Heart right ventricle (tissue), 16 donors: ENCODE measurements at regions not wholly inside any gene's neighbourhood (a gene's known extent, or its start where the extent isn't known, plus 50 kb on each side); places are given as distances from the start of the nearest gene placed in this dataset.

Source experiments
- ATAC-seq, 8 donors: fragments of 200-7000 bp; cut with Tn5 transposase; one replicate each; pipeline ENCODE4 v1.9.1; 2020; ENCODE audit warnings: mild to moderate bottlenecking in 8 of 8, moderate library complexity in 8 of 8, moderate number of reproducible peaks in 1 of 8
- DNase-seq, 2 donors: peaks; one replicate each; pipeline ENCODE4 v3.0.0-alpha.2; 2020
- H3K27ac ChIP-seq, 10 donors: fragments of 200-600 bp; sonication (generic) in 2 of 10; one replicate each; pipeline versions ENCODE4 v1.5.0 to v1.8.0; 2020 to 2022; ENCODE audit warnings: mild to moderate bottlenecking in 3 of 10
- H3K27me3 ChIP-seq, 7 donors: fragments of 200-600 bp; one replicate each; pipeline ENCODE4 v1.8.0; 2021 to 2022; ENCODE audit warnings: mild to moderate bottlenecking in 2 of 7
- H3K36me3 ChIP-seq, 9 donors: fragments of 200-600 bp; sonication (generic) in 1 of 9; one replicate each; pipeline versions ENCODE4 v1.5.0 to v1.8.0; 2020 to 2022; ENCODE audit warnings: mild to moderate bottlenecking in 2 of 9
- H3K4me1 ChIP-seq, 9 donors: fragments of 200-600 bp; sonication (generic) in 1 of 9; one replicate each; pipeline versions ENCODE4 v1.5.0 to v1.8.0; 2020 to 2022; ENCODE audit warnings: mild to moderate bottlenecking in 4 of 9
- H3K4me3 ChIP-seq, 10 donors: fragments of 200-600 bp; sonication (generic) in 2 of 10; one replicate each; pipeline versions ENCODE4 v1.5.0 to v1.8.0; 2020 to 2022; ENCODE audit warnings: mild to moderate bottlenecking in 7 of 10, moderate library complexity in 2 of 10
- H3K9me3 ChIP-seq, 11 donors: fragments of 200-600 bp in 10 of 11; sonication (generic) in 2 of 11; one replicate each; pipeline versions ENCODE4 v1.5.0 to v1.8.0; 2013 to 2022; ENCODE audit warnings: mild to moderate bottlenecking in 2 of 11, control low read depth in 1 of 11, moderate library complexity in 1 of 11
- CTCF ChIP-seq, 9 donors: fragments of 200-600 bp; sonication (generic) in 2 of 9; IDR thresholded peaks; one replicate each; pipeline versions ENCODE4 v1.5.0 to v1.8.0; 2021 to 2022; ENCODE audit warnings: antibody characterized with exemption in 9 of 9, mild to moderate bottlenecking in 5 of 9, moderate library complexity in 1 of 9
- WGBS, 2 donors: extraction: QIAGEN DNeasy Blood & Tissue Kit; methylation state at CpG; one replicate each; pipeline ENCODE4 v1.1.7; 2013; ENCODE audit warnings: inconsistent platforms in 1 of 2; 5-methylcytosine and 5-hydroxymethylcytosine counted together
- intact Hi-C, 10 donors: fragments of 100-400 bp; cut with DNase I; formaldehyde crosslinking; loops; one replicate each; pipeline versions ENCODE4 v1.11.1 to v1.14.2; 2022
- donor health status: Arrhythmogenic right ventricular cardiomyopathy.
- donor health status: ischemic (EF 13 %, LVEDD 7.1; RV severe dilation, severe dysfunction).
- donor health status: healthy with polysubstance abuse.
- donor health status: DM: no; HTN: yes; CAD: no.
- donor health status: DM: no; HTN: no; CAD: no.
- donor health status: ischemic (EF 25% LVEDD 6.9; RV normal size, moderate dysfunction).
- donor health status: ischemic (EF 25% LVEDD 5.7; RV mildly dilated, moderate dysfunction).
- donor health status: healthy.
- donor health status: DM: yes; HTN: yes; CAD: no.
- donor health status: Ischemic cardiomyopathy.
- donor health status: ischemic (EF 35%, LVEDD 5.7; RV mildly dilated, moderate dysfunction).
- donor health status: nonischemic (EF 11% LVEDD 7.7; RV severe dilation, severe dysfunction).
- donor health status: DM: yes; HTN: yes; CAD: no.
- donor health status: PGD.
- donor health status: ischemic (EF 29% LVEDD 5.4; RV normal size, mild dysfunction).
- donor health status: nonischemic (EF 23%, LVEDD 6.1; RV moderate dilation, normal function).

- Histone ChIP-seq H3K27me3 (no peaks in the 10 kb centered on the region), H3K4me3 (no peak overlapping the region), H3K36me3 (no peaks in the 10 kb centered on the region), H3K27ac (no peak overlapping the region), H3K9me3 (peaks cover 0 to 59% (median 0%) of the 10 kb centered on the region in 11 donors), H3K4me1 (no peaks in the 10 kb centered on the region)
- no peak for TF ChIP-seq CTCF (IDR thresholded peaks at IDR 0.05)
- ATAC-seq (no peak), DNase-seq (no peak)
- WGBS, 2 donors = 53 to 57% methylated on average over 2 of the region's 2 CpGs
- intact Hi-C loops = no loop called here
Observed at GRCh38 chr16:35908942-35909341, 2449.5 kb downstream of the TP53TG3F start.

GRCh38 chr16:35909351-35909954 lies 2450.0 kb downstream of the TP53TG3F start:
- intact Hi-C loops = no loop called here
- peaks cover 0 to 59% (median 0%) of the 10 kb centered on the region in 11 donors for H3K9me3 ChIP-seq
- no peak overlapping the region for H3K4me3 ChIP-seq
- no peaks in the 10 kb centered on the region for H3K36me3 ChIP-seq
- ATAC-seq (no peak), DNase-seq (no peak)
- H3K4me1 ChIP-seq = no peaks in the 10 kb centered on the region
- TF ChIP-seq CTCF (IDR thresholded peaks at IDR 0.05) = no peak
- no peak overlapping the region for H3K27ac ChIP-seq
- WGBS, 2 donors = 78 to 79% methylated on average over 6 of the region's 6 CpGs
- no peaks in the 10 kb centered on the region for H3K27me3 ChIP-seq

GRCh38 chr16:35910409-35910808 lies 2451.0 kb downstream of the TP53TG3F start:
- Histone ChIP-seq H3K27ac (no peak overlapping the region), H3K4me1 (no peaks in the 10 kb centered on the region), H3K27me3 (no peaks in the 10 kb centered on the region), H3K4me3 (no peak overlapping the region), H3K36me3 (no peaks in the 10 kb centered on the region), H3K9me3 (peaks cover 0 to 65% (median 0%) of the 10 kb centered on the region in 11 donors)
- ATAC-seq (no peak), DNase-seq (no peak)
- WGBS, 2 donors = 74 to 75% methylated on average over 4 of the region's 4 CpGs
- intact Hi-C loops = loop anchor here in 1 of 10 donors (10.0 kb wide), 1 partner anchor 616 kb away; no protein-coding TSS in a partner anchor
- no peak for TF ChIP-seq CTCF (IDR thresholded peaks at IDR 0.05)

- TF ChIP-seq CTCF (IDR thresholded peaks at IDR 0.05) = no peak
- intact Hi-C loops = loop anchor here in 1 of 10 donors (10.0 kb wide), 1 partner anchor 617 kb away; no protein-coding TSS in a partner anchor
- WGBS, 2 donors = 73 to 77% methylated on average over 8 of the region's 8 CpGs
Observed at GRCh38 chr16:35911899-35912298, 2452.5 kb downstream of the TP53TG3F start.

More at GRCh38 chr16:35911899-35912298, 2452.5 kb downstream of the TP53TG3F start:
- Histone ChIP-seq H3K27me3 (no peaks in the 10 kb centered on the region), H3K9me3 (peaks cover 0 to 69% (median 0%) of the 10 kb centered on the region in 11 donors), H3K27ac (no peak overlapping the region), H3K36me3 (no peaks in the 10 kb centered on the region), H3K4me3 (no peak overlapping the region), H3K4me1 (no peaks in the 10 kb centered on the region)
- DNase-seq (no peak), ATAC-seq (no peak)
